ENCODE measurements at regions not wholly inside any gene's neighbourhood (a gene's known extent, or its start where the extent isn't known, plus 50 kb on each side); places are given as distances from the start of the nearest gene placed in this dataset.

DNA sequence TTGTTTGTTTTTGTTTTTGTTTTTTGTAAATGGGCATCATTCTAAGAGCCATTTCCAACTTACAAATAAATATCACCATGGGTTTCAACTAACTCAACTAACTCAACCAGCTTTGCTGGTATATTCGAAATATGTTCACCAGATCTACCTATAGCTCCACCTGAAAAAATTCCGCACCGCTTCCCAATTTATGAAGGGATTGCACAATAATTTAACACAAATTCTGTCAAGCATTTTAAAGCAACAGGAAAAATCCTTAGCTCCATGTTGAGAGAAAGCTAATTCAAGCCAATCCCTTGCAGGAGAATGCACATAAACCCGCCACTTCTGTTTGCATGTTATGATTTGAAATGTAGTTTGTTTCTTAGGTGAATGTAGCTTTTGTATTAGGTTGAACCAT, 417.8 kb downstream of the EFNB2 start:
- no peak overlapping the region for H3K4me3 ChIP-seq (ENCODE audit: low read depth, low read length)
- no peak for DNase-seq (ENCODE audit: low read depth)
- TF ChIP-seq, protein P1, sequence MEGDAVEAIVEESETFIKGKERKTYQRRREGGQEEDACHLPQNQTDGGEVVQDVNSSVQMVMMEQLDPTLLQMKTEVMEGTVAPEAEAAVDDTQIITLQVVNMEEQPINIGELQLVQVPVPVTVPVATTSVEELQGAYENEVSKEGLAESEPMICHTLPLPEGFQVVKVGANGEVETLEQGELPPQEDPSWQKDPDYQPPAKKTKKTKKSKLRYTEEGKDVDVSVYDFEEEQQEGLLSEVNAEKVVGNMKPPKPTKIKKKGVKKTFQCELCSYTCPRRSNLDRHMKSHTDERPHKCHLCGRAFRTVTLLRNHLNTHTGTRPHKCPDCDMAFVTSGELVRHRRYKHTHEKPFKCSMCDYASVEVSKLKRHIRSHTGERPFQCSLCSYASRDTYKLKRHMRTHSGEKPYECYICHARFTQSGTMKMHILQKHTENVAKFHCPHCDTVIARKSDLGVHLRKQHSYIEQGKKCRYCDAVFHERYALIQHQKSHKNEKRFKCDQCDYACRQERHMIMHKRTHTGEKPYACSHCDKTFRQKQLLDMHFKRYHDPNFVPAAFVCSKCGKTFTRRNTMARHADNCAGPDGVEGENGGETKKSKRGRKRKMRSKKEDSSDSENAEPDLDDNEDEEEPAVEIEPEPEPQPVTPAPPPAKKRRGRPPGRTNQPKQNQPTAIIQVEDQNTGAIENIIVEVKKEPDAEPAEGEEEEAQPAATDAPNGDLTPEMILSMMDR (conservative IDR thresholded peaks at IDR 0.05; ENCODE audit: low read depth, low read length) = no peak

DNA sequence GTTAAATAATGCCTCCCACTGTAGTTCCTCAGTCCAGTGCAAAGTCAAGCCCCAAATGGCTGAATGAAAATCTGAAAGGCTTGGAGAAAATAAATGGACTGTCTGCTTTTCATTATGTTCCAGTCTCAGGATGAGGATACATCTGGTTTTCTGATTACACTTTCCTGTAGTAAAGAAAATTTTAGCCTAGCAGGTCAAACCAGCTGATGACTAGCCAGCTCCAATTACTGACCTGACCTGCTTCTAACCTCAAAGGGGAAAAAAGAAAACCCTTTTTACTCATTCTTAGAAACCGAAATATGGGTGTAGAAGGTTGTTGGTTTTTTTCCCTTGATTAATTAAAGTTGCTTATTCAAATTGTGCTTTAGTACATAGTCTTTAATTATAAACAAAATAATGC, 418.4 kb downstream of the EFNB2 start:
- TF ChIP-seq, protein P1 (conservative IDR thresholded peaks at IDR 0.05; ENCODE audit: low read depth, low read length) = no peak
- no peak overlapping the region for H3K4me3 ChIP-seq (ENCODE audit: low read depth, low read length)
- no peak for DNase-seq (ENCODE audit: low read depth)

DNA sequence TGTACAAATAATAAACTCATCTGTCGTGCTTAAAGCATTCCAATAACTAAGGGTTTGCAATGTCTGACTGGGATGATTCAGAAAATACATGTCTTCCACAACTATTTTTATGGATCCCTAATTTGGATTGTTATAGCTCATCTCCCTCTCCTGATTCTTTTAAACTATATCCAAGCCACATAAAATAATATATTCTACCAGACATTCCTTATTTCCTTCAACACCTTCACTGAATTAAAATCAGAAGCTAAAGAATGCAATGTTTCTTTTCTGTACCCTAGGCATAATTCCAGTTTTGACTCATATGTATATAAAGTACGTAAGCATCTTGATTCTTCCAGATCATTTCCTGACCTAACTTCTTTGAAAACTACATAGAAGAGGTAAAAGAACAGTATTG, 420.4 kb downstream of the EFNB2 start:
- H3K4me3 ChIP-seq (ENCODE audit: low read depth, low read length) = no peak overlapping the region

DNA sequence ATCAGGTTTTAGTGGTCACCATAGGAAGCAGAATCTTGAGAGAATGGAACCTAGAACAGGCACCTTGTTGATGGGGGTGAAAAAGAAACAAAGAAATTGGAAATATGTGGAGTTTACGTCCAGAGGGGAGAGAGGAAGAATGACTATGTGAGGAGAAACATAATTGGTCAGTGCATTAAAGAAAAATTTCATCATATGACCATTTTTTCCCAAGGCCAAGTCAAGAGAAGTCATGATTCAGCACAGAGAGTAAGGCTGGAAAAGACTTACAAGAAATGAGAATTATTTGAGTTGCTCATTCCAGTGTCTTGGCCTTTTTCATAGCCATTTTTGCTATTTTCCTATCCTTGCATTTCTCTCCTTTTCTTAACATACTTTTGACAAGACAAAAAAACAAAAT, 421.7 kb downstream of the EFNB2 start:
- no peak for DNase-seq (ENCODE audit: low read depth)
- no peak overlapping the region for H3K4me3 ChIP-seq (ENCODE audit: low read depth, low read length)
- TF ChIP-seq, protein P1 (conservative IDR thresholded peaks at IDR 0.05; ENCODE audit: low read depth, low read length) = no peak

More for the DNA sequence above, 420.4 kb downstream of the EFNB2 start:
- DNase-seq (ENCODE audit: low read depth) = no peak
- TF ChIP-seq, protein P1 (conservative IDR thresholded peaks at IDR 0.05; ENCODE audit: low read depth, low read length) = no peak

DNA sequence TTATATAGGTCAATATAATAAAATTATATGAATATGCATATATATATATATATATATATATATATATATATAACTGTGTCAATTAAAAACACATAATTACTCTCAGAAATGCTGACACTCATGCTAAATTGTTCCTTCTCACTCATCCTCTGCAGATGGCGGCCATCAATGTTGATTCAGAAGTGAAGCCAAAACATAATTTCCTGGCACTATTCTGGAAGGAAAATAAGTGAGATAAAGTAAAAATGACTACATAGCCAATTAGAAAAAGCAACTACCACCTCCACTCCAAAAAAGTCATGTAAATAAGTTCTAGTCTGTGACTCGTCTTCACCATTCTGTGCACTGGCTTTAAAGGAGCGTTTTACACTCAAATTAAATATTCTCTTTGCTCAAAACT, 423.3 kb downstream of the EFNB2 start:
- TF ChIP-seq, protein P1 (conservative IDR thresholded peaks at IDR 0.05; ENCODE audit: low read depth, low read length) = no peak

DNA sequence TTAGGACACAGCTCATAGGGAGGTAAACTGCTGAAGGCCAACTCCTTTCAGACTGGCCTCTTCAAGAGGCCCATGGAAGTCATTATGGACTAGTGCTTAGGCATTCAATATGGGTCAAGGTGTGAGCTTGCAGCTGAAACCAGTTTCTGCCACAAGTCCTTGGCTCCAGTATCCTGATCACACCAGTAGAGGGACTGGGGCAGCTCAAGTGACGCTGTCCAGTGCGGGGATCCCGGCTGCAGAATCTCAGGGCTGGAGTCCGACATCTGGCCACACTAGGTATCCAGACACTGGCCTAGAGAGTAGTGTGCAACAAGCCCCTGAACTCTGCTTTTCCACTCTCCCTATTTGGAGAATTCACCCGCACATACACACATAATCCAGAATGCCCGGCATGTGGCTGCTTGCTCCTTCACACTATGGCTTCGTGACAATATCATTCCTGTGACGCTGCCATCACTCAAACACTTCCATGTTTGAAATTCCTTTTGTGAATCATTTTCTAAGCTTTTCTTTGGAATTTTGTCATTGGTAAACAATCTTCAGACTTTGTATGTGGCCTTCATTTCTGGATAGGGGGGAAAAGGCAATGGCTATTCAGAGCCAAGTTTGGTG, 425.1 kb downstream of the EFNB2 start:
- no peak overlapping the region for H3K4me3 ChIP-seq (ENCODE audit: low read depth, low read length)
- no peak for DNase-seq (ENCODE audit: low read depth)
- TF ChIP-seq, protein P1 (conservative IDR thresholded peaks at IDR 0.05; ENCODE audit: low read depth, low read length) = peak; percentile 12

More for the DNA sequence above, 423.3 kb downstream of the EFNB2 start:
- H3K4me3 ChIP-seq (ENCODE audit: low read depth, low read length) = no peak overlapping the region
- no peak for DNase-seq (ENCODE audit: low read depth)

DNA sequence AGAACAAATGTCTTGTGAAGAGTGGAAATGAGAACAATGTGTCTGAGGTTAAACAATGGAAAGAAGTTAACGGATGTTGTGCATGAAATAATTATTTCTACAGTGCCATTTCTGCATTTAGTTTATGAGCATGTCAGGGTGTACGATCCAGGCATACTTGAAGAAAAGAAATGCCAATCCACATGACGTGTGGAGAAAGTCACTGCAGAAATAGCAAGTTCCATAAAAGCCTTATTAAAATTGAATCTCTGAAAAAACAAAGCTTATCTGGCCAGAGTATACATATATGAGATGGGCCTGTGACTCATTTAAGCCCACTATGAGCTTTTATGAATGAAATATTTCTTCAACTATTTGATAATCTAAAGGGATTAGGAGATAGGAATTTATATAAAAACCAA, 426.1 kb downstream of the EFNB2 start:
- no peak for DNase-seq (ENCODE audit: low read depth)
- TF ChIP-seq, protein P1 (conservative IDR thresholded peaks at IDR 0.05; ENCODE audit: low read depth, low read length) = no peak

More for the DNA sequence above, 426.1 kb downstream of the EFNB2 start:
- no peak overlapping the region for H3K4me3 ChIP-seq (ENCODE audit: low read depth, low read length)
